ENCODE measurements at regions not wholly inside any gene's neighbourhood (a gene's known extent, or its start where the extent isn't known, plus 50 kb on each side); places are given as distances from the start of the nearest gene placed in this dataset.

- Histone ChIP-seq H3K79me2 (replicated peaks; ENCODE audit: insufficient read depth, low read length) (no peaks in the 10 kb centered on the region), H2AFZ (ENCODE audit: low read depth, low read length) (no peak overlapping the region), H3K4me2 (ENCODE audit: low read length) (no peak overlapping the region), H3K9me3 (ENCODE audit: low read length) (no peaks in the 10 kb centered on the region), H3K27me3 (ENCODE audit: insufficient read depth, low read depth, low read length) (no peaks in the 10 kb centered on the region), H3K27ac (ENCODE audit: low read length) (no peak overlapping the region), H3K4me3 (ENCODE audit: low read length) (no peak overlapping the region), H4K20me1 (ENCODE audit: insufficient read depth) (no peaks in the 10 kb centered on the region), H3K36me3 (ENCODE audit: insufficient read depth, low read length) (no peaks in the 10 kb centered on the region), H3K9ac (ENCODE audit: low read length) (no peak overlapping the region), H3F3A (ENCODE audit: insufficient read depth, low read length, poor library complexity, severe bottlenecking) (no peaks in the 10 kb centered on the region), H3K9me2 (ENCODE audit: insufficient read depth, low read length) (no peaks in the 10 kb centered on the region)
- TF ChIP-seq EZH2 (IDR thresholded peaks at IDR 0.05; ENCODE audit: borderline replicate concordance, insufficient read depth, low read length, poor library complexity, severe bottlenecking) (no peak), MXI1 (conservative IDR thresholded peaks at IDR 0.05; ENCODE audit: poor library complexity, severe bottlenecking) (no peak), EP300 (conservative IDR thresholded peaks at IDR 0.05; ENCODE audit: poor library complexity, severe bottlenecking) (no peak), POLR2AphosphoS5 (IDR thresholded peaks at IDR 0.05) (no peak), RAD21 (conservative IDR thresholded peaks at IDR 0.05) (no peak), CTCF (IDR thresholded peaks at IDR 0.05; ENCODE audit: poor library complexity, severe bottlenecking) (no peak), TAF1 (IDR thresholded peaks at IDR 0.05; ENCODE audit: low read depth) (no peak), REST (IDR thresholded peaks at IDR 0.05; ENCODE audit: borderline replicate concordance) (no peak), SMC3 (conservative IDR thresholded peaks at IDR 0.05; ENCODE audit: poor library complexity) (no peak)
Measured at GRCh38 chr1:30337324-30337620, 386.1 kb downstream of the MATN1 start.

- no peak overlapping the region for H3K9ac ChIP-seq (ENCODE audit: low read length)
- H3K27me3 ChIP-seq (ENCODE audit: insufficient read depth, low read depth, low read length) = no peaks in the 10 kb centered on the region
- no peak overlapping the region for H3K27ac ChIP-seq (ENCODE audit: low read length)
- no peak overlapping the region for H3K4me2 ChIP-seq (ENCODE audit: low read length)
- H3K36me3 ChIP-seq (ENCODE audit: insufficient read depth, low read length) = no peaks in the 10 kb centered on the region
- no peak overlapping the region for H3K4me3 ChIP-seq (ENCODE audit: low read length)
- H4K20me1 ChIP-seq (ENCODE audit: insufficient read depth) = no peaks in the 10 kb centered on the region
- no peaks in the 10 kb centered on the region for H3F3A ChIP-seq (ENCODE audit: insufficient read depth, low read length, poor library complexity, severe bottlenecking)
- TF ChIP-seq SMC3 (conservative IDR thresholded peaks at IDR 0.05; ENCODE audit: poor library complexity) (no peak), MXI1 (conservative IDR thresholded peaks at IDR 0.05; ENCODE audit: poor library complexity, severe bottlenecking) (no peak), TAF1 (IDR thresholded peaks at IDR 0.05; ENCODE audit: low read depth) (no peak), REST (IDR thresholded peaks at IDR 0.05; ENCODE audit: borderline replicate concordance) (no peak), RAD21 (conservative IDR thresholded peaks at IDR 0.05) (no peak), EZH2 (IDR thresholded peaks at IDR 0.05; ENCODE audit: borderline replicate concordance, insufficient read depth, low read length, poor library complexity, severe bottlenecking) (no peak), CTCF (IDR thresholded peaks at IDR 0.05; ENCODE audit: poor library complexity, severe bottlenecking) (no peak), EP300 (conservative IDR thresholded peaks at IDR 0.05; ENCODE audit: poor library complexity, severe bottlenecking) (no peak), POLR2AphosphoS5 (IDR thresholded peaks at IDR 0.05) (no peak)
- no peak overlapping the region for H2AFZ ChIP-seq (ENCODE audit: low read depth, low read length)
- H3K9me3 ChIP-seq (ENCODE audit: low read length) = no peaks in the 10 kb centered on the region
- no peaks in the 10 kb centered on the region for H3K9me2 ChIP-seq (ENCODE audit: insufficient read depth, low read length)
- no peaks in the 10 kb centered on the region for H3K79me2 ChIP-seq (replicated peaks; ENCODE audit: insufficient read depth, low read length)
Measured at GRCh38 chr1:30336550-30337323, 386.6 kb downstream of the MATN1 start.

Data from neural cell (in vitro differentiated cells).